ENCODE measurements at regions not wholly inside any gene's neighbourhood (a gene's known extent, or its start where the extent isn't known, plus 50 kb on each side); places are given as distances from the start of the nearest gene placed in this dataset.

DNA sequence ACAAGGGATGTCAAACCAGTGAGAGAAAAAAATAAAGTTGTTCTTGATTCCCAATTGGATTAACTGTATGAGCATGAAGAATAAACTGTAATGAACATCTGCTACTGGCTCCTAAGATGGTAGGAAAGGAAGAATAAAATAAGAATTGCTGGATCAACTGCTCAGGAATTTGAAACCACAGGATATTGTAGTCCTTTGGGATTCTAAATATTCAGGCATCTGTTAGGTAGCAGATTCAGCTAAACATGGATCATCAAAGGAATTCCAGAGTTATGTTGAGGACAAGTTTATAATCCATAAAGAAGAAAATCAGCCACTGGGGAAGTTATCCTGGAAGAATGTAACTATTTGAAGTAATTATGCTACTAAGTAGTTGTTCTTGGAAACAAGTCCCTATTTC, 65.8 kb downstream of the ISL1 start:
- no peak for DNase-seq

- DNase-seq = no peak
Observed at GRCh38 chr5:51452562-51452961, 69.3 kb downstream of the ISL1 start.

GRCh38 chr5:51465165-51465564, 81.9 kb downstream of the ISL1 start:
- no peak for DNase-seq

DNA sequence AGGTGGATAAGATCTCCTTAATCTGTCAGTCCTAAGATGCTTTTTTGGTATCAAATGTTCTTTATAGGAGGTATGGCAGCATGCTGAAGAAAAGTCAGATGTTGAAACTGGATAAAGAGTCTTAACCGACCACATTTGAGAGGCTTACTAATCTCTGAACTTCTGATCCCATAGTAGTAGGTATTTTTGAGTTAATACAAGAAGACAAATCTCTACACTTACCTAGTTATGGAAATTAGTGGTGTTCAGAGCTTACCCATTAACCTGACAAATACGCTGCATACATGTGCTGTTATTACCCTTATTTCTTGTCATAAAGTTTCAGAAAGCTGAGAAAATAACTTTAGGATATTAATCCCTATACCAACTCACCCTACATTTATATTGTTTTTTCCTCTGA, 83.0 kb downstream of the ISL1 start:
- no peak for DNase-seq

- DNase-seq = no peak
Observed at GRCh38 chr5:51468196-51468595, 84.9 kb downstream of the ISL1 start.

DNA sequence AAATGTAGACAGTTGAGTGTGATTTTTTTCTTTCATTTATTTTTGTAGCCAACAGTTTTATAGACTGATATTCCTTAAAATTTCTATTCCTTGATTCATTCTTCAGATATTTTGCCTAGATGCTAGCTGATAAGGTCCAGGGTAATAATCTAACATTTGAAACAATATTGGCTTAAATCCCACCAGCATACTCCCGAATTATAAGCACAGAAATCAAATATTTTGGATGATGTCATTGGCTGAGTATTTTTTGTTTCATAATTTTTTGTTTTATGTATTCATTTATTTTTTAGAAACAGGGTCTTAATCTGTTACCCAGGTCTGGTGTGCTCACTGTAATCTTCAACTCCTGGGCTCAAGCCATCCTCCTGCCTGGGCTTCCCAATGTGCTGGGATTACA, 88.4 kb downstream of the ISL1 start:
- no peak for DNase-seq

DNA sequence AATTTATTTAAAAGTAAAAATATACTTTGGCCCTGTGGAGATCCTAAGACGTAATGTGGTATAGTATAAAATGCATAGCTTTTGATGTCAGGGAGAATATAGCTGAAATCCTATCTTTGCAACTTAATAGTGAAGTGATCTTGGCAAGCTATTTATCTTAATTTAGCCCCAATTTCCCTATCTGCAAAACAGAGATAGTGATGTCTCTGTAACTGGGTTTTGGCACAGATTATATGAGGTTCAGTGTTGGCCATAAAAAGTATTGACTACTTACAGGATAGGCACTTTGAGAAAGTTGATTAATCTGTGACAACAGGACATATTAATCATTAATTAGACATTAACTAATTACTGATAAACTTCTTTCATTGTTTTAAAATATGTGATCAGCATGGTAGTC, 89.2 kb downstream of the ISL1 start:
- DNase-seq = no peak

DNA sequence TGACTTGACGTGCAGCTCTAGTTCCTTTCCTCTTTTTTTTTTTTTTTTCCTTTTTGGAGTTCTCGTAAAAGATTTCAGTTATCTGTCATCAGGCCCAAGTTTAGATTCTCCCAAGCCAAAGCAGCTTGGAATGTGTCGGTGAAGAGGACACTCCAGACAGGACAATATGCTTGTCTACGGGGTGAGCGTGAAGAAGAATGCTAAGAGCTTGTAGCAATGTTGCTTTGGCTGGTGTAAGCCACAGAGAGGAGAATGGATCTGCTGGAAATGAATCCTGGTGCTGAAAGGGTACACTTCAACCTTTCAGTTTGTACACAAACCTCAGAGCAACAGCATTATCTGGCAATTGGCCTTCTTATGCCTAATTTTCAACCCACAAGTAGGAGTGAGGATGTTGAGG, 92.4 kb downstream of the ISL1 start:
- DNase-seq = no peak

DNA sequence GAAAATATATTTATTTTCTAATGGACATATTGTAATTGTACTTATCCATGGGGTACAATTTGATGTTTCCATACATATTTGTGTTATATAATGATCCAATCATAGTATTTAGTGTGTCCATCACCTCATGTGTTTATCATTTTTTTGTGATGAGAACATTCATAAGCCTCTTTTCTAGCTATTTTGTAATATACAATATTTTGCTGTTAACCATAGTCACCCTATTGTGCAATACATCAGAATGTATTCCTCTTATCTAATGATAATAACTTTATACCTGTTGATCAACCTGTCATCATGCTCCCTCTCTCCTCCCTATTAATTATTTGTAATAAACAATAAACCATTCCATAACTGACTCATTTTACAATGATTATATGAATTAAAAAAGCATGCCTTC, 93.2 kb downstream of the ISL1 start:
- no peak for DNase-seq

DNA sequence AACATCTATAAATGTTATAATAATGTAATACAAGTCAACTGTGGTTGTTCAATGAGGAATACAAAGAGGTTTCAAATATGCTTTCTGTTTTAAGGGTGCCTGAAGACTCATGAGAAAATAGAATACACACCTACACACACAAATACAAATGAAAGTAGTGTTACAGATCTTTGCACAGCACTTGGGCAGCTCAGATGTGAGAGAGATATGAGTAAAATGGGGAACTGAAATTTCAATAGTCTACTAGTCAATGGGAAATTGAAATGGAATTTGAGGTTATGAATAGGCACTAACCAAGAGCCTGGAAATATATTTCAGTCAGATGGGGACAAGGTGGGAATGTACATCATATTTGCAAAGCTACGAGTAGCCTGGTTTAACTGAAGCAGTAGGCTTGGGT, 96.6 kb downstream of the ISL1 start:
- DNase-seq = no peak

DNA sequence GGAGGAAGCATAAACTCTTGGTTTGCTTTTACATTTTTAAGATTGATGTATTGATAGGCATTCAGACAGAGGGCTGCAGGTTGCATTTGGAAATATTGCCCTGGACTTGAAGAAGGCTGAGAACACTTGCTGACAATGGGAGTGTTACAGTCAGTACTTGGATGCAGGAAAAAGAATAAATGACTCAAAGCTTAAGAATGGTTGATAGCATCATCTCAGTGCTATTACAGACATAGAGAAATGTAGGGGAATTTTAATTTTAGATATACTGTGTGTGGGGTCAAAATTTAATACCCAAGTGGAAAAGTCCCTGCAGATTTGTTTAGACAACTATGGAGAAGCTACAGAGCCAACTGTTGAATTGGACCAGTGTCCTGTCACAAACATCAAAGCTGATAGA, 101.1 kb downstream of the ISL1 start:
- no peak for DNase-seq

DNA sequence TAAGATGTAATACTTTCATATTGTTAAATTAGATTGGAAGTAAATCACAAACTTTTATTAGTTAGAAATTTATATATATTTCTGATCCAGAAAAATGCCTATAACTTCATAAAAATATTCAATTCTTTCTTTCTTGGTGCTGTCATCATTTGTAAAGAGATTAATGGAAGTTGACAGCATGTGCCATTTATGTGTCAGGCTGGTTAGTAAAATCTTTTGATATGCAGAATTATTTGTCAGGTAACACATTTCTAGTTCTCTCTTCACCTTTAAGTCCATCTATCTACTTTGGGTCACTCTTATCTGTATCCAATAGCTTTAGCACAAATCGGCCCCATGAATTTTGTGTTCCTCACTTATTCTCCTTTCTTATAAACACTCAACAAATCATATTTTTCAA, 102.9 kb downstream of the ISL1 start:
- DNase-seq = no peak

- DNase-seq = no peak
Observed at GRCh38 chr5:51487952-51488351, 104.7 kb downstream of the ISL1 start.

GRCh38 chr5:51488803-51489642, 105.8 kb downstream of the ISL1 start:
- no peak for DNase-seq

DNA sequence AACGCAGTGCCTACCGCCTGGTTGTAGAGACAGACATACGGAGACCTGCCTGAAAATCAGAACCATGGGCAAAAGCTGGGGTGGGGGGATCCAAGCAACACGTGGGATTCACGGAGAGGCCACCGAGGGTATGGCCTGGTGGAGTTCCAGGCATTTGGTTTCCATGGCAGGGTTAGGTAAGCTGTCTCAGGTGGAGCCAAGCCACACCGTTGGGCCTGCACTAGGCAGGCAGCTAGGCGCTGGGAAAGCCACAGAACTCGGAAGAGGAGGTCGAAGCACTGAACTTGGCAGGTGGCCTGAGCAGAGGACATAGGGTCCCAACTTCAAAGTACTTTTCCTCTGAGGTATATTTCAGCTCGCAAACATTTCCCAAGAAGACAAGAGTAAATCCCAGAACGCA, 111.6 kb downstream of the ISL1 start:
- DNase-seq = no peak

- no peak for DNase-seq
Observed at GRCh38 chr5:51495672-51496071, 112.4 kb downstream of the ISL1 start.

- no peak for DNase-seq
Observed at GRCh38 chr5:51517838-51518237, 134.6 kb downstream of the ISL1 start.

DNA sequence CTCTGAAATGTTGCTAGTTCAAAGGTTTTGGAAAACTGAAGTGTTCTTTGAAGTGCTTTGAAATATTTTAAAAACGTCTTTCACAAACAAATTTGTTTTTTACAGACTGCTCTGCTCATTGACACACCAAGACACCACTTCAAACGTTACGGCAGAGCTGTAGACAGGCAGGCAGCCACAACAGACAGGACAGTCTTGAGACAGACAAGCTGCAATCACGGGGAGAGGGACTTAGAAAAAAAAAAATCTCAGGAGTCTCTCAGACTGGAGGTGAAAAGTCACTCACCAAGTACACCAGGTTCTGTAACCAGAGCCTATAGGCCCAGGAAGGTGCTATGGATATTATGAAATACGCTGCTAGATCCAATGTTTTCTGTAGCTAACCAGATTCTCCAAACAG, 135.4 kb downstream of the ISL1 start:
- DNase-seq = no peak

- DNase-seq = no peak
Observed at GRCh38 chr5:51521583-51521982, 138.3 kb downstream of the ISL1 start.

GRCh38 chr5:51539232-51539631, 156.0 kb downstream of the ISL1 start:
- no peak for DNase-seq

DNA sequence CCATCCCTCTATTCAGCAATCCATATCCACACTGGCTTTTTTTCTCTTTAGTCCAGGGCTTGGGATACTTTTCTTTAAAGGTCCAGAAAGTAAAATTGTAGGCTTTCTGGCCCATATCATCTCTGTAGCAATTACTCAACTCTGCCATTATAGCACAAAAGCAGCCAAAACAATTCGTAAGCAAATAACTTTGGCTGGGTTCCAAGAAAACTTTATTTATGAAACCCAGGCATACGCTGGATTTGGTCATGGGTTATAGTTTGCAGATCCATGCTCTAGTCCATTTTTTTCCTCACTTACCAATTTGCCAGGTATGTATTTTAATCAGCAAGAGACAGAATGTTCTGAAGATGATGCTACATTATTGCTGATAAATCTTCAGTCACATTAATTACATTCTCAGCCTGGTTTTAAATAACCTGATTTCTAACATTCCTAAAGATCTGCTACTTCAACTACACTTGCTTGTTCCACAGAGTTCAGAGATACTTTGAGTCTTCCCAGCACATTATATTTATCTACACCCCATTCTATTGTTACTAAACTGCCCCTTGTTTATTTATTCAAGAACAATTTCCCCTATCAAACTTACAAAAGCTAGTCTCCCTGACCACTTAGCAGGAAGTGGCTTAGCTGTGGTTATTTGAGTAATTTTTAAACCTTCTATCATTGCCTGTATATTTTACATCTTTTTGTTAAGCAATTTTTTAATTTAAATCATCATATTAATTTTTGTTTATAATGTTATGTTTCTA, 161.0 kb downstream of the ISL1 start:
- DNase-seq = no peak

GRCh38 chr5:51556833-51557232, 173.6 kb downstream of the ISL1 start:
- DNase-seq = no peak

- no peak for DNase-seq
Observed at GRCh38 chr5:51558682-51559081, 175.4 kb downstream of the ISL1 start.

- no peak for DNase-seq
Observed at GRCh38 chr5:51559339-51559738, 176.1 kb downstream of the ISL1 start.
